HEK293 (cell line): ENCODE measurements at regions not wholly inside any gene's neighbourhood (a gene's known extent, or its start where the extent isn't known, plus 50 kb on each side); places are given as distances from the start of the nearest gene placed in this dataset.

Experiments
- CTCF ChIP-seq: fragments of 450-650 bp; formaldehyde crosslinking; IDR thresholded peaks from 2 replicates; pipeline ENCODE4 v1.5.1; 2016; ENCODE audit warnings: missing biosample characterization, missing genetic modification characterization
- KLF9 ChIP-seq: fragments of 450-650 bp; formaldehyde crosslinking; IDR thresholded peaks from 2 replicates; pipeline ENCODE4 v1.5.1; 2016; ENCODE audit warnings: missing biosample characterization, missing genetic modification characterization, low read depth
- PRDM10 ChIP-seq: fragments of 450-650 bp; formaldehyde crosslinking; IDR thresholded peaks from 2 replicates; pipeline ENCODE4 v1.5.1; 2016; ENCODE audit warnings: missing biosample characterization, missing genetic modification characterization
- ZNF10 ChIP-seq: fragments of 450-650 bp; formaldehyde crosslinking; IDR thresholded peaks from 2 replicates; pipeline ENCODE4 v1.5.1; 2017; ENCODE audit warnings: missing biosample characterization, missing genetic modification characterization
- ZNF274 ChIP-seq, 2 experiments: fragments of 200-500 bp in 1 of 2; fragments of 450-650 bp in 1 of 2; sonication (Bioruptor generic) in 1 of 2; formaldehyde crosslinking in 1 of 2; IDR thresholded peaks; 2 replicates each; pipeline versions ENCODE4 v1.5.1 to v1.6.1; 2014 to 2016; ENCODE audit warnings: borderline replicate concordance in 1 of 2, inconsistent platforms in 1 of 2, low read length in 1 of 2, missing biosample characterization in 1 of 2, missing genetic modification characterization in 1 of 2
- ZNF623 ChIP-seq: fragments of 450-650 bp; formaldehyde crosslinking; IDR thresholded peaks from 2 replicates; pipeline ENCODE4 v1.5.1; 2016; ENCODE audit warnings: missing biosample characterization, missing genetic modification characterization
- TF ChIP-seq, protein P1 (sequence below): fragments of 450-650 bp; formaldehyde crosslinking; IDR thresholded peaks from 2 replicates; pipeline ENCODE4 v1.5.1; 2016; ENCODE audit warnings: missing biosample characterization, missing genetic modification characterization, low read depth
- TF ChIP-seq, protein P2 (sequence below): fragments of 450-650 bp; formaldehyde crosslinking; IDR thresholded peaks from 2 replicates; pipeline ENCODE4 v1.5.1; 2016; ENCODE audit warnings: missing biosample characterization, missing genetic modification characterization

GRCh38 chr1:191760016-191760415 is 398.2 kb upstream of the RGS18 start:
- TF ChIP-seq CTCF (tag by site-specific recombination) (no peak), ZNF274 (IDR thresholded peaks at IDR 0.05; ENCODE audit: low read length) (no peak), ZNF274 (tag by site-specific recombination; IDR thresholded peaks at IDR 0.05; ENCODE audit: borderline replicate concordance) (no peak), ZNF623 (tag by site-specific recombination) (no peak), ZNF10 (no peak), PRDM10 (no peak), KLF9 (tag by site-specific recombination) (no peak)
- TF ChIP-seq, protein P1, sequence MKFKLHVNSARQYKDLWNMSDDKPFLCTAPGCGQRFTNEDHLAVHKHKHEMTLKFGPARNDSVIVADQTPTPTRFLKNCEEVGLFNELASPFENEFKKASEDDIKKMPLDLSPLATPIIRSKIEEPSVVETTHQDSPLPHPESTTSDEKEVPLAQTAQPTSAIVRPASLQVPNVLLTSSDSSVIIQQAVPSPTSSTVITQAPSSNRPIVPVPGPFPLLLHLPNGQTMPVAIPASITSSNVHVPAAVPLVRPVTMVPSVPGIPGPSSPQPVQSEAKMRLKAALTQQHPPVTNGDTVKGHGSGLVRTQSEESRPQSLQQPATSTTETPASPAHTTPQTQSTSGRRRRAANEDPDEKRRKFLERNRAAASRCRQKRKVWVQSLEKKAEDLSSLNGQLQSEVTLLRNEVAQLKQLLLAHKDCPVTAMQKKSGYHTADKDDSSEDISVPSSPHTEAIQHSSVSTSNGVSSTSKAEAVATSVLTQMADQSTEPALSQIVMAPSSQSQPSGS, result no peak
- TF ChIP-seq, protein P2, sequence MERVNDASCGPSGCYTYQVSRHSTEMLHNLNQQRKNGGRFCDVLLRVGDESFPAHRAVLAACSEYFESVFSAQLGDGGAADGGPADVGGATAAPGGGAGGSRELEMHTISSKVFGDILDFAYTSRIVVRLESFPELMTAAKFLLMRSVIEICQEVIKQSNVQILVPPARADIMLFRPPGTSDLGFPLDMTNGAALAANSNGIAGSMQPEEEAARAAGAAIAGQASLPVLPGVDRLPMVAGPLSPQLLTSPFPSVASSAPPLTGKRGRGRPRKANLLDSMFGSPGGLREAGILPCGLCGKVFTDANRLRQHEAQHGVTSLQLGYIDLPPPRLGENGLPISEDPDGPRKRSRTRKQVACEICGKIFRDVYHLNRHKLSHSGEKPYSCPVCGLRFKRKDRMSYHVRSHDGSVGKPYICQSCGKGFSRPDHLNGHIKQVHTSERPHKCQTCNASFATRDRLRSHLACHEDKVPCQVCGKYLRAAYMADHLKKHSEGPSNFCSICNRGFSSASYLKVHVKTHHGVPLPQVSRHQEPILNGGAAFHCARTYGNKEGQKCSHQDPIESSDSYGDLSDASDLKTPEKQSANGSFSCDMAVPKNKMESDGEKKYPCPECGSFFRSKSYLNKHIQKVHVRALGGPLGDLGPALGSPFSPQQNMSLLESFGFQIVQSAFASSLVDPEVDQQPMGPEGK (tag by site-specific recombination), result no peak
